HS-5 (cell line): ENCODE measurements at regions not wholly inside any gene's neighbourhood (a gene's known extent, or its start where the extent isn't known, plus 50 kb on each side); places are given as distances from the start of the nearest gene placed in this dataset.
A peak's percentile ranks its signal among the peaks of the same experiment; 100 is the strongest.
"Not testable (repeated sequence)": the region's sequence is repeated elsewhere in the genome, so short reads cannot be mapped to it uniquely, and the experiment has no call there.

Source experiments
- DNase-seq: peaks from one replicate; pipeline ENCODE4 v3.0.0-alpha.2; 2012; ENCODE audit warnings: low read depth

DNA sequence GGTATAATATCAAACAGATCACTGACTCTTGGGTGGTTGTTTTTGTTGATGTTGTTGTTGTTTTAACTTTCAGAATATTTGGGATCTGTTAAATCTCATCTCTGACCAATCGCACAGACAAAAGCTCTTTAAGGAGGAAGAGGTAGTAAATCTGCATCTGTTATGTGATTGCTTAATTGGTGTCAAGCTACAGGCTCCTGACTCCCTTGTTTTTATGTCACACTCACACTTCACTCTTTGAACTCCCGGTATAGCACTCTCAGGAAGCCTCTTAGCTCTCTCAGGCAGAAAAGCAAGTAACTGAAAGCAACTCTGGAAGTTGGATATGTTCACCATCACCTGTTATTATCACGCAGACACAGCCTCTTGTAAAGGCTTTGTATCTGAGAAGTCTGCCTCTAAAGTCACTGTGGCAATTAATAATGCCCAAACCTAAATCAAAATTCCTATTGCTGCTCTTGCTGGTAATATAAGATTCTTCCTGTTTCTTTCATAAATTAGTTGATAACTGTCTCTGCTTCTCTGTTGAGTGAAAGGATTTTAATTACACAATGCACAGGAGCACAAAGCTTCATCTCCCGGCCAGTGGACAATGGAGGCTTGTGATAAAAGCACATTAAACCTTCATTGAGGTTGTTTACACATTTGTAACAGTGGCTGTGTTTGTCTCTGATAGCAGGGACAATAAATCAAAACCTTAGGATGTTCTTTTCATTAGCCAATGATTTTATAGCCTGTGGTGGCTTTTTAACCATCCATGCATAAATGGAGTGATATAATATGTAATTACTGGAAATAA lies 576.7 kb downstream of the MFSD1 start:
- no peak for DNase-seq

DNA sequence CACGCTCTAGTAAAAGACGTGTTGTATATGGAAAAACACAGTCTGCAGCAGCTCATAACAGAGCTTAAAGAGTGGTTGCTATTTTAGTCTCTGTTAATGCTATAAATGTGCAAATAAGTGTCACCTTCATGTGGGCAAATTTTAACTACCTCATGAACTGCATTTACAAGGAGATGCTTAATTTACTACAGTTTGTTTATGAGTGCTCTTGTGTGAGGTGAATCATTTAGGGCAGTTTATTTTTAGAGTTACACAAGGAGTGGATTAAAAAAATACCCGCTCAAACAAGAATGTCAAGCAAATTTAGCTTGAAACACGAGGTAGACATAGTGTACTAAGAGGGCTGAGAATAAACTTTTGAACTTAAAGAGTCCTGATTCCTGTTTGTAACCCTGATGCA lies 579.0 kb downstream of the MFSD1 start:
- DNase-seq, result no peak

DNA sequence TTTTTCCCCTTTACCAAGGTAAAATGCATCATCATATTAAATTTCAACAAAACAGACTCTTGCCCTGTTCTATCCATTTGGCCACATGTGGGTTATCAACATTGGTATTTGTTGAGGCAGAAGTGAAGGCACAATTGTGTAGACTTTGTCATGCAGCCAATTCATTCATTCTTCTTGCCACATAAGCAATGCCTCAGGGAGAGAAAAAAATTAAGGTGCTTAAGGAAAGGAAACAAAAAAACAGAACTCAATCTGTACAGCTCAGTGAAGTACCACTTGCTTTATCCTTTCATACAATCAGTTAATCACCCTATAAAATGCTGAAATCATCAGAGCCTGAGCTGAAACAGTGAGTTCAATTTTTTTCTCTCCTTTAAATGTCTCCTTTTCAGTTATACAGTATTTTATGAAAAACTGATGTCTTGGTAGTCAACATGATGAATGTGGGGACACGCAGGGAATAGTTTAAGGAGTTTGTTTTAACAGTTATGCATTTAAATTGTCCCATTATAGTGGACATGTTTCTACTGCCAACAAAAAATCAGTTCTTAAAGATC lies 588.9 kb downstream of the MFSD1 start:
- no peak for DNase-seq

DNA sequence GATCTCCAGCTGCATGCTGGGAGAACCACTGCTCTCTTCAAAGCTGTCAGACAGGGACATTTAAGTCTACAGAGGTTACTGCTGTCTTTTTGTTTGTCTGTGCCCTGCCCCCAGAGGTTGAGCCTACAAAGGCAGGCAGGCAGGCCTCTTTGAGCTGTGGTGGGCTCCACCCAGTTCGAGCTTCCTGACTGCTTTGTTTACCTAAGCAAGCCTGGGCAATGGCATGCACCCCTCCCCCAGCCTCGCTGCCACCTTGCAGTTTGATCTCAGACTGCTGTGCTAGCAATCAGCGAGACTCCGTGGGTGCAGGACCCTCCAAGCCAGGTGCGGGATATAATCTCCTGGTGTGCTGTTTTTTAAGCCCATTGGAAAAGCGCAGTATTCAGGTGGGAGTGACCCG lies 591.0 kb upstream of the IL12A start:
- DNase-seq, result not testable (repeated sequence)

DNA sequence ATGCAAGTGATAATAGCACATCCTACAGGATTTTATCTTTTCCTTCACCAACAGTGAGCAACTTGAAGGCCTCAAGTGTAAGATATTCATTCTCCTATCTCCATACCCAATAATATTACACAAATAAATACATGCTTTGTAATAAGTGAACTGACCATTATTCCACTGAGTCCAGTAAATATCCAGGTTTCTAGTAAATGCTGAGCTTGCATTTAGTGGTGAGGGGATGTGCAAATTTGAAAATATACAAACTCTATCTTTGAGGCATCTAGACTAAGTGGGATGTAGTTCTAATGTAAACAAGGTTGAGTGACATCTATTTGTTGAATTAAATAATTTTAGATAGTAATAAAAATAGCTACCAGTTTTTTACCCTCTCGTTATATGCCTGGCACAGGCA lies 587.6 kb upstream of the IL12A start:
- DNase-seq, result no peak

DNA sequence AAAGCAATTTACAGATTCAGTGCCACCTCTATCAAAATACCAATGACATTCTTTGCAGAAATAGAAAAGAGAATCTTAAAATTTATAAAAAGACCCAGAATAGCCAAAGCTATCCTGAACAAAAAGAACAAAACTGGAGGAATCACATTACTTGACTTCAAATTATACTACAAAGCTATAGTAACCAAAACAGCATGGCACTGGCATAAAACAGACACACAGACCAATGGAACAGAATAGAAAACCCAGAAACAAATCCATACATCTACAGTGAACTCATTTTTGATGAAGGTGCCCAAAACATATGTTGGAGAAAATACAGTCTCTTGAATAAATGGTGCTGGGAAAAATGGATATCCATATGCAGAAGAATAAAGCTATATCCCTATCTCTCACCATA lies 578.9 kb upstream of the IL12A start:
- DNase-seq, result not testable (repeated sequence)

DNA sequence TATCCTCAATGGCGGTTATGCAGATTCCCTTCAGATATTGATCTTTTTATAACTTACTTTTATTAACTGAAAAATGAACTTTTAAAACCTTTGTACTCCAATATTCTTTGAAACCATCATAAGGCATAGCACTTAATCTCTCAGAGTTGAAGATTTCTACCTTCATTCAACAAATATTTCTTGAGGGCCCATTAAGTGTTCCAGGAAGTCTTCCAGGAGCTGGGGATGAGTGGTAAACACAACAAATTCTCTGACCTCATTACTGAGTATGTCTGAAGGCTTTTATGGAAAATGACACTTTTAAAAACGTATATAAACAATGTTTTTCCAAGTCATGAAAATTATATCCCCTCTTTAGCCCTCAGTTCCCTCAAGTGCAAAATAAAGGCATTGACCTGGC lies 575.3 kb upstream of the IL12A start:
- DNase-seq, result no peak

DNA sequence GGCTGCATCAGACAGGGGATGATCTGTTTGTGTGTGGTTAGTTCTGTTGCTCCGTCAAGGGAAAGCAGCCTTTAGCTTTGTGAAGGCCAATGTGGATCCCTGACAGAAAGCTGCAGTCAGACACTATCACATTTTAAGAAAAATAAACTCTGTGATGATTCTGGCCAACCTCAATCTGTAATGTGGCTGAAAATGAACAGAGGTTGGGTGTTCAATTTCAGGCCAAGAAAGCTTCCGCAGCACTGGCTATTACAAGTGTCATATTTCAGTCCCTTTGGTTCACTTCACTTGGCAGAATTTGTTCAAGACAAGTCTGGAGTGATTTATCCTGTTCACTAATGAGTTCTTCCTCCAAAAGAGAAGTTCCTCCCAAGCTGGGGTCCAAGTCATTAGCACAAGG lies 571.8 kb upstream of the IL12A start:
- DNase-seq, result no peak

DNA sequence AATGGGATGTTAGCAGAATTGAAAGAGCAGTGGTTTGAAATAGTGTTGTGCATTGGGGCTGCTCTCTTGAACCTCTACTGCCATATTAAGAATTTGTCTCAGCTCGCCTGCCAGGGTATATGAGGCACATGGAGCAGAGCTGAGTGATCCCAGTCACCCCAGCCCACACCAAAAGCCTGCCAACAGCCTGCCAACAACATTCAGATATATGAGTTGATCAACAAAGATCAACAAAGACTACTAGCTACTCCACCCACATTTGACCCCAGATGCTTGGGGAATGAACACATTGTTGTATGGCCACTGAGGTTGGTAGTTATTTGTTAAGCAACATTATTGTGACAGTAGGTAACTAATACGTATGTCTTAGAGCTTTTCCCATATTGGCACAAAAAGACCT lies 570.9 kb upstream of the IL12A start:
- no peak for DNase-seq

DNA sequence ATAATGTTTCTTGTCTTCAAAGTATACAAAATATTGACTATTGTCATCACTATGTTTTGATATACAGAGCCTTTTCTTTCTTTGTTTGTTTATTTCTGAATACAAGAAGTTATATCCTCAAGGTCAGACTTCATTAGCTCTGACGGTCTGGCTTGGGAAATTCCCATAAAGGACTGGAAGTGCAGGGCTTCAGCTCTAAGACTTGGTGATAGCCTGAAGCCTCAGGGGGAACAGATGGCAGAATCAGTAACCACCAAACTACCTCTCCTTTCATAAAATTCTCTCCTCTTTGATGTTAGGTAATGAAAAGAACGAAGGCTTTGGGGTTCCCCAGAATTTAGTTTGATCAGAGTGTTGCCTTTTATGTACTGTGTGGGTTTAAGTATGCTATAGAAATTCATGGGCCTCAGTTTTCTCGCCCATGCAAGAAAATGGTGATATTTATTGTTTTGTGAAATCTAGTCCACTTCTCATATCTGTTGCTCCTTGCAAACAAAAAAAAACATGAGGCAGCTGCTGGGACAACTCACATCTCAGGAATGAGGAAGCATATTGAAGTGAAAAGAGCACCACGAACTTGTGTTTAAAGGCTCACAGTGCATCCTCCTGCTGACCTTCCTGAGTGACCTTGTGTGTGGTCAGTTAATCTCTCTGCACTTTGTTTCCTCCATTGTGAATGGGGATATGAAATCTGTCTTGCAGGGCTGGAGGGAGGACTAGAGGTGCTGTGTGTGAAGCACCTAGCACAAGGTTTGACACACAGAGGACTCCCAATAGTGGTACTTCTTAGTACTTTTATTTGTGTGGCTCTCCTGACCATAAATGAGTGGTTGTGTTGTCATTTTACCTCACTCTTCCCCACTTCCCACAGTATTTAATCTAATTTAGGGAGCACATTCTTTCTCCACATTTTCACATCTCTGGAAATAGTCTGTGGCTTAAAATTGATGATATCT lies 569.8 kb upstream of the IL12A start:
- peak; percentile 44 for DNase-seq

DNA sequence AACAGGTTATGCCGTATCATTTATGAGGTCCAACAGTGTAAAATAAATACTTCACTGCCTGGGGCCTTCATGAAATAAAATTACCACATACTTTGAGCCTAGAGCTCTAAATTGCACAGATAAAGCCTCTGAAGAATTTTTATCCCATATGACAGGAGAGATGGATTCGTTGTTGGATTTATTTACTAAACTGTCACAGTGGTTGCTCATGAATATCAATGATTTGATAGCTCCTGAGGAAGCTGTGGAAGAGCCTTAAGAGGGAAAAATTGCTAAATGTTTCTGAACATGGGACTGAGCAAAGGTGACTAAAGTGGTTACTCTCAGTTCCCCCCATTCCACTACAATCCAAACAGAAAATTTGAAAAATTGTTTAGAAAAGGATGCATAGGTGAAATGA lies 558.9 kb upstream of the IL12A start:
- no peak for DNase-seq

DNA sequence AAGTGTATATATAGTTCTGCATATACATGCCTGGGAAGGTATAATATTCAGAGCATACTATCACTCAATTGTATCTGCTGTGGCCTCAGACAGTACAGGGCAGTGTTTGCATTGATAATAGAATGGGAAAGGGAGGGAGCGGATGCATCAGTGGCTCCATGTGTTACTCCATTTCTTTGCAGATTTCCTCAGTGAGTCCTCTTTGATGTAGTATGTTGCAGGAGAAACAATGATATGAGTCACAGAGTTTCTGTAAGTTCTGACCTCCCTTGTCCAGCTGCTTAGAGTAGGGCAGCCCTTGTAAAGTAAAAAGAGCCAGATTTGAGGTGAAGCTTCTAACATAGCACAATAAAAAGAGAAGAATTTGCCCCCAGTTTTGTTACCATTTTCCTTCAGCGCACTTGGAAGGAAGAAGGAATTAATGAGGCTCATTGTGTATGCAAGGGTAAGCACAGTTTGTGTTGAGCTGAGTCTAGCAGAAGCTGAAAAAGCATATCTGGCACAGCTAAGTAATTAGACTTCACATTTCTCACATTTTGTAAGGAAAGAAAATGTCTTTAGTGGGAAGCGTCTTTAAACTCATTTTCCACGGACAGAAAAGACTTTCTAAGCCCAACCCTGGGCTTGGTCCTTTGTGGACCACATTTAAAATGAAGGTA lies 555.8 kb upstream of the IL12A start:
- no peak for DNase-seq

DNA sequence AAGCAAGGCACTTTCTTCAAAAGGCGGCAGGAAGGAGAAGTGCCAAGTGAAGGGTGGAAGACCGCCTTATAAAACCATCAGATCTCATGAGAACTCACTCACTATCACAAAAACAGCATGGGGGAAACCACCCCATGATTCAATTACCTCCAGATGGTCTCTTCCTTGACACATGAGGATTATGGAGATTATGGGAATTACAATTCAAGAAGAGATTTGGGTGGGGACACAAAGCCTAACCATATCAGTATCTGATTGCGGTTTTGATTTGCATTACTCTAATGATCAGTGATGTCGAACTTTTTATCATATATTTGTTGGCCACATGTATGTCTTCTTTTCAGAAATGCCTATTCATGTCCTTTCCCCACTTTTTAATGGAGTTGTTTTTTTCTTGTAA lies 549.3 kb upstream of the IL12A start:
- DNase-seq, result no peak

DNA sequence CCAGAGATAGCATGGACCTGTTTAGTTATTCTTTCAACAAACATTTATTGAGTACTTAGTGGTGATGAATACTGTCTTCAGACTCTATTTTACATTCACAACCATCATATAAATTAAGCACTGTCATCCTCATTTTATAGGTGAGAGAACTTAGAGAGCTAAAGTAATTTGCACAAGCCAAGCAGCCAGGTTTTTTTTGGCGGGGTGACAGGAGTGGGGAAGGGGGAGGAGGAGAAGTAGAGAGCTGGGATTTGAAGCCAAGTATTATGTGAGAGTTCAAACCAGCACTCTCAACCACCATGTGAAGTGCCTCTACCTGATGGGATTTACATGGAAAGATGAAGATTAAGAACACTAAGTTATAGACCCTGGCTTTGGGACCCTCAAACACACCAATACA lies 547.4 kb upstream of the IL12A start:
- no peak for DNase-seq

DNA sequence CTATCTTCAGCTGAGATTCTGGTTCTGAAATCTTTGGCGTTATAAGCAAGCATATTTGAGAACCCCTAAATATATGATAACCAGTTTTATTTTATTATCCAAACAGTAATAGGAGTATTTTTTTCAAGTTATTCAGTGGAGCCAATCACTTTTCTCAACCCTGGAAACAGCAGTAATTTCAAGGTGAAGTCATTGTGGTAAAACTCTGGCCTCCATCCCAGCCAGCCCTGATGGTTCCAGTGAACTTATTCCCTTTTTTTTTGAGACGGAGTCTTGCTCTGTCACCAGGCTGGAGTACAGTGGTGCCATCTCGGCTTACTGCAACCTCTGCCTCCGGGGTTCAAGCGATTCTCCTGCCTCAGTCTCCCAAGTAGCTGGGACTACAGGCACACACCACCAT lies 545.4 kb upstream of the IL12A start:
- no peak for DNase-seq

DNA sequence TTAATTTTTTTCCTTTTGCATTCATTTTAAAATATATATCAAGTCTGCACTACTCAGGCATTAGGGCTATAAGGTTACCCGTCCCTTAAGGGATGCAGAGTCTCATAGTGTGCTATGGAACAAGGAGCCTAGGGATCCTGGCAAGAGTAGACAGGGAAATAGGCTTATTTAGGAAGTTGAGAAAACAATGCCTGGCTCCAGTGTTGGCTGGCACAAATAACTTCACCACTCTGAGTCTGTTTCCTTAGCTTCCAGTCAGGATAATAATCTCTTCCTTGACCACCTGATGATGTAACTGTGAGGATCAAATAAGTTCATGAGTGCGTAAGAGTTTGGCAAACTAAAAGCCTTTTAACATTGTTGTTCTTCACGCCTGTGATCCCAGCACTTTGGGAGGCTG lies 540.8 kb upstream of the IL12A start:
- DNase-seq, result no peak

DNA sequence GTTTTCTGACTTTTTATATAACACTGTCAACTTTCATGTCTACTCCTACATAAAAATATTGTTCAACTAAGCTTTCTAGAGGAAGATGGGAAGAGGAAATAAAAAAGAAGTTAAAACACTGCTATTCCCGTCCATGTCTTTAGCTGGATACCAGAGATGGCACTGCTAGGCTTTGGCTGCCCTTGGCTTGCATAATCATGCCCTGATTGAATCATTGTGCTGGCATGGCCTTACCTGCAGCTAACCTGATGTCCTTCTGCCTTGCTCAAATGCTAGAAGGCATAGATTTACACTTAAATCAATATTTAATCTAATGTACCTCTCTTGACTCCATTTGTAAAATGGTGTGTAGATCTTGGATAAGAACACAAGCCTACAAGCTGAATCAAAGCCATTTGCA lies 539.7 kb upstream of the IL12A start:
- no peak for DNase-seq

DNA sequence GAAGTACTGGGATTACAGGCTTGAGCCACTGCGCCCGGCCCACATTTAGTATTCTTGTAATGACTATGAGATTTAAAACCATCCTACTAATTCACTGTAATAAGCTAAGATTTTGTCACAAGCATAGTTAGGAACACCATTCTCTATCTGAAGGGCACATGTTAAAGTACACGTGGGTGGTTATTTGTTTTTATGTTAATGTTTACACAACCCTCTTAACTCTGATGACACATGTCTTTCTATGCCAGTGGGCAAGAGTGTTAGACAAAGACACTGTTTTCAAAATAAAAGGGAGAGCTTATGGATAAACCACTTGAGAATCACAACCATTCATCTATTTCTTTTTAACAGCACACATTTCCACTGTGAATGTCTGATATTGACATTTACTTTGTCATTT lies 537.6 kb upstream of the IL12A start:
- no peak for DNase-seq

DNA sequence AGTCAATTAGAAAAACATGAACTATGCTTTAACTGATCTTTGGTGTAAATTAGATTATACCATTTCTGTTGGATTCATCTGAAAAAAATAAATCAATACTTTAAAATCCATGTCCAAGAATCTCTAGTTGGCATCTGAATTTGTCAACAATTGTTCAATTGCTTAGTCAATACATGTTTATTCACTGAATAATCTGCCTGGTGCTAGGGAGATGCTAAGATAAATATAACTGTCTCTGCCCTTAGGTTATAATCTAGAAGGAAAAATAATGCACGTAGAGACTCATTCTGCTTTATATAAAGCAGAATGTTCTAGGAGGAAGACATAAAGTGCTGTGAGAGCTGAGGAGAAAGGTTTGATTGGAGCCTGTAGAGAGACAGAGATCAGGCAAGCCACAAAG lies 537.2 kb upstream of the IL12A start:
- no peak for DNase-seq

DNA sequence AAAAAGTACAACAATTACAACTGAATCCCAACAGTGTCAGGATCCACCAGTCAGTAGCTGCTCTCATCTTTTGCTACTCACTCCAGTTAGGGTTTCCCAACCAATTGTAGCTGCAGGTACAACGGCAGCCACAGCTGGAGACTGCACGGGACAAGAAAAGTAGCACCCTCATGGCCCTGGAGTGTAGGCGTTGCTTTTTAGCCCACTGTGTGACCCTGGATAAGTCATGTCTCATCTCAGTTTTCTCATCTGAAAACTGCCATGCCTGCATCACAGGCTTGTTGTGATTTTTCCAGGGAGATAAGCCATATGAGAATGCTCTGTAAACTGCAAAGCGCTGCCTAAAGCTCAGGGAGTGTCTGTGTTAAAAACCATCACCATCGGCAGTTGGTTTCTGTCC lies 535.6 kb upstream of the IL12A start:
- DNase-seq, result no peak

DNA sequence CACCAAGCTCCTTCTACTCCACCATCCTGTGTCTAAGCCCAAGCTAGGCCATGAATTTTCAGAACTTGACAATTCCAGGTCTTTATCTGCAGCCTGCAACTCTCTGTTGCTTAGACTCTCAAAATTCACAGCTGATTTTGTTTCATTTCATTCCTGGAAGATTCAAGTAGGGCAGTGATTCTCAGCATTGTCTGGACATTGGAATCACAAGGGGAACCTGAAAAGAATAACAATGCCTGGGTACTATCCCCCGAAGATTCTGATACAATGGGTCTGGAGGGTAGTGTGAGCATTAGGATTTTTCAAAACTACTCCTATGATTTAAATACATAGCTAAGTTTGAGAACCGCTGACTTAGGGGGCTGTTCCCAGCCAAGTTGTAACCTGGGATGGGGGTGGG lies 534.7 kb upstream of the IL12A start:
- no peak for DNase-seq

DNA sequence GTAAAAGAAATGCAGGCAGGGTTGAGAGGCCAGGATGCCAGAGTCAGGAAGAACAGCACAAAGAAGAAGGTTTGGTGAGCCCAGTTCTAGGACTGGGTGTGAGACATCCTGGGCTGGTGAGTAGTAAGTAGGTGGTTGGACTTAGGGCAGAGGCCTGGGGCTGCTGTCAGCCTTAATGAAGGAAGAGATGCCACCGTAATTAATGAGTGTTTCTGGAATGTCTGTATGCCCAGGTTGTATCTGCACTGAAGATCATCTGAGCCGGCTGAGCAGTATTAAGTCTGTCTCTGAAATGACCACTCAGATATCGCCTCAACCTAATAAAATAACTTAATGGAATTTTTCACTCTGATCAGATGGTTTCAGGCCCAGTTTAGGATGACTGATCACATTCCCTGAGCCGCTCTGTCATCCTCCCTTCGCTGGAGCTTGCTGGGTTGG lies 532.9 kb upstream of the IL12A start:
- DNase-seq, result no peak
